ENCODE measurements at regions not wholly inside any gene's neighbourhood (a gene's known extent, or its start where the extent isn't known, plus 50 kb on each side); places are given as distances from the start of the nearest gene placed in this dataset.
"Not testable (repeated sequence)": the region's sequence is repeated elsewhere in the genome, so short reads cannot be mapped to it uniquely, and the experiment has no call there.

DNA sequence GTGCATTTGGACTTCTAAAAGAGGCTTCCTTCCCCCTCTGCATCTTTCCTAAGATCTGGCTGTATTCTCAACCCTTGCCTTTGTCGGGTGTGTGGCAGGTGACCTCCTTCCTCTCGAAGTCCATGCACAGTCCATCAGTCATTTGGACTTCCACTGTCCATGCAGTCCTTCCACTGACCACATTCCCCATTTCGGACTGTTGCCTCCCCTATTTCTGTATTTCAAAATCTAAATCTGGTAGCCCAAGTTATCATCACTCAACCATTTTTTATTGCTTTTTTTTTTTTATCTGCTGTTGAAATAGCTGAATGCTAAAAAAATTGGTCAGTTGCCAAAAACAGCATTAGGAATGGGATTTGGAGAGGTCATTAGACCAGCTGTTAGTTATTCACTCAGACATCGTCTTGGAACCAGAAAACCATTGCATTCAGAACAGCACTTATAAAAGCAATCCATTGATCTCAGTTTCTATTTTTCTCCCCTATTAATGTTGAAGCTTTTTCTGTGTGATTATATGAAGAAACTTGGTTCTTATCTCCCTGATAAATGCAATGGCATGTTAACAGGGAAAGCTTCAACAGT is 575.6 kb downstream of the KIF20B start:
- WGBS (ENCODE audit: insufficient coverage): 78% methylated on average over 3 of the region's 4 CpGs
- Histone ChIP-seq H3K4me1 (ENCODE audit: control insufficient read depth, insufficient read depth, low read length) (no peaks in the 10 kb centered on the region), H3K27ac (ENCODE audit: low read length) (no peak overlapping the region), H3K9me3 (replicated peaks; ENCODE audit: control insufficient read depth, low read depth, low read length) (no peaks in the 10 kb centered on the region), H3K4me3 (ENCODE audit: low read length) (no peak overlapping the region), H3K36me3 (ENCODE audit: control insufficient read depth, insufficient read depth, low read length) (no peaks in the 10 kb centered on the region), H3K27me3 (ENCODE audit: control insufficient read depth, insufficient read depth, low read length) (no peaks in the 10 kb centered on the region)
- DNase-seq: peak; percentile 69

DNA sequence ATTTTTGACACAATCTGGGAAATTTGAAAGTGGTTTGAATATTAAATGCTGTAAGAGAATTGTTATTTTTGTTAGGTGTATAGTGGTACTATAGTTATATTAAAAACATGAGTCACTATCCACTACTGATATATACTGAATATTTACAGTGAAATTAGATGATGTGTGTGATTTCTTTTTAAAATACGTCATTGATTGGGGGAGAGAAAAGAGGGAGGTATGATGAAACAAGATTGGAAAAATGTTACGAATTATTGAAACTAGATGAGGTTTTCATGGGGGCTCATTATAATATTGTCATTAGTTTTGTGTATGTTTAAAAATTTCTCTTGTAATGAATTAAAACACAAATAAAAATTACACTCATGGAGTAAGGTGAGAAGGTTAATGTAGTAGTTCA is 571.4 kb downstream of the HTR7 start:
- Histone ChIP-seq H3K36me3 (ENCODE audit: control insufficient read depth, insufficient read depth, low read length) (no peaks in the 10 kb centered on the region), H3K27me3 (ENCODE audit: control insufficient read depth, insufficient read depth, low read length) (no peaks in the 10 kb centered on the region), H3K9me3 (replicated peaks; ENCODE audit: control insufficient read depth, low read depth, low read length) (no peaks in the 10 kb centered on the region), H3K27ac (ENCODE audit: low read length) (no peak overlapping the region), H3K4me1 (ENCODE audit: control insufficient read depth, insufficient read depth, low read length) (peaks cover 7% of the 10 kb centered on the region), H3K4me3 (ENCODE audit: low read length) (no peak overlapping the region)
- no peak for DNase-seq
- WGBS (ENCODE audit: insufficient coverage): no CpG with 5 or more reads among the region's 2 CpGs

DNA sequence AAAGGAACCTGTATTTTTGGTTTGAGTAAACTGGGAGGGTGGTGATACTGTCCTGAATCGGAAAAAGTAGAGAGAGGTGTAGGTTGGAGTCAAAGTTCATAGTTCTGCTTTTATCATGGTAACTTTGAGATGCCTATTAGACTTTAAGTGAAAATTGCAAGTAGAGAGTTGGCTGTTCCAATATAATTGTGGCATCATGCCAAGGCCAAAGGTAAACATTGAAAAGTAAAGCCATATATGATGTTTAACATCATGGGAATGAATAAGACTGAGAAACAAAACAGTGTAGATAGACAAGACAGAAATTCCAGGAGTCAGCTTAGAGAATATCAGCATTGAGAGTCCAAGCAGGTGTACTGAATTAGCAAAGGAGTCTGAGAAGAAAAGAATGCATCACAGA is 570.9 kb downstream of the HTR7 start:
- Histone ChIP-seq H3K27ac (ENCODE audit: low read length) (no peak overlapping the region), H3K4me3 (ENCODE audit: low read length) (no peak overlapping the region), H3K4me1 (ENCODE audit: control insufficient read depth, insufficient read depth, low read length) (peaks cover 7% of the 10 kb centered on the region), H3K9me3 (replicated peaks; ENCODE audit: control insufficient read depth, low read depth, low read length) (no peaks in the 10 kb centered on the region), H3K36me3 (ENCODE audit: control insufficient read depth, insufficient read depth, low read length) (no peaks in the 10 kb centered on the region), H3K27me3 (ENCODE audit: control insufficient read depth, insufficient read depth, low read length) (no peaks in the 10 kb centered on the region)
- 86% methylated on average over 1 of the region's 1 CpG for WGBS (ENCODE audit: insufficient coverage)
- DNase-seq: no peak

DNA sequence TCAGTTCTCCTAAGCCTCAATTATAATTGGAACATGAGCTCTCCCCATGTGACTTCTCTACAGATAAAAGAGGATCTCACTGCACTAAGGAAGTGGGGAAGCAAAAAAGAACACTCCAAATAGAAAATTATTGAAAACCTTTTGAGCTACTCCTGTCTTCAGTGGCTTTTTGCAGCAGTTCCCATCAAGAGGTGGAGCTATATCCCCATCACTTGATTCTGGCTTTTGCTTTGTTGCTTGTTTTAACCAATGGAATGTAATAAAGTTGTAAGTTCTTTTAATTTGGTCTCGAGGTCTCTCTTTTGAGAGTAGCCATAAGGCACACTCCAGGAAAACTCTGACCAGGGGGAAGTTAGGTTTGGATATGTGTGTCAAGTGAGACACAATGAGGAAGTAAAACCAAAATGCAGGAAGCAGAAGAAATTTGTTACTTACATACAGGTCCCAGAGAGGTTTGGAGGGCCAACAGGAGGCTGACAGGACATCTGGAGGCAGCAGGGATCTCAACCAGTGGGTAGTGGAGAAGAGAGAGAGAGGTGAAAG is 569.4 kb downstream of the HTR7 start:
- Histone ChIP-seq H3K4me1 (ENCODE audit: control insufficient read depth, insufficient read depth, low read length) (peaks cover 7% of the 10 kb centered on the region), H3K9me3 (replicated peaks; ENCODE audit: control insufficient read depth, low read depth, low read length) (no peaks in the 10 kb centered on the region), H3K36me3 (ENCODE audit: control insufficient read depth, insufficient read depth, low read length) (no peaks in the 10 kb centered on the region), H3K27me3 (ENCODE audit: control insufficient read depth, insufficient read depth, low read length) (no peaks in the 10 kb centered on the region), H3K4me3 (ENCODE audit: low read length) (no peak overlapping the region), H3K27ac (ENCODE audit: low read length) (peak overlapping the region; percentile 57)
- DNase-seq: peak; percentile 82
- WGBS (ENCODE audit: insufficient coverage): 40% methylated on average over 1 of the region's 1 CpG

DNA sequence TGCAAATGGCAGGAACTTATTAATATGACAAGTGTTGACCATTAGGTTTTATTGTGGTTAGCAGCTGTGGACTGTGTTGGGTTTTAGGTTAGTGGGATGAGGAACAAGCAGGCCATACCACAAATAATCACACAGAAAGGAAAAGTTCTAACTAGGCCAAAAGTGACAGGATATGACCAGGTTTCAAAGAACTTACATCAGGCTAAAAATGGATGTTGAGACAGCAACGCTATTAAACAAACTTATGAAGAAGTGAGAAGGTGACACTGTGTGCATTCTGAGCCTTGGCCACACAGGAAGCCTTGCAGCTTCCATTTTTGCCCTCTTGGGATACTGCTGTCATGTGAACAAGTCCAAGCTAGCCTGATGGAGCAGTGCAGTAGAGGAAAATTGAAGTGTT is 568.8 kb downstream of the HTR7 start:
- 56% methylated on average over 1 of the region's 1 CpG for WGBS (ENCODE audit: insufficient coverage)
- DNase-seq: peak; percentile 72
- Histone ChIP-seq H3K4me3 (ENCODE audit: low read length) (no peak overlapping the region), H3K36me3 (ENCODE audit: control insufficient read depth, insufficient read depth, low read length) (no peaks in the 10 kb centered on the region), H3K27me3 (ENCODE audit: control insufficient read depth, insufficient read depth, low read length) (no peaks in the 10 kb centered on the region), H3K27ac (ENCODE audit: low read length) (peak overlapping the region; percentile 57), H3K9me3 (replicated peaks; ENCODE audit: control insufficient read depth, low read depth, low read length) (no peaks in the 10 kb centered on the region), H3K4me1 (ENCODE audit: control insufficient read depth, insufficient read depth, low read length) (peaks cover 7% of the 10 kb centered on the region)

DNA sequence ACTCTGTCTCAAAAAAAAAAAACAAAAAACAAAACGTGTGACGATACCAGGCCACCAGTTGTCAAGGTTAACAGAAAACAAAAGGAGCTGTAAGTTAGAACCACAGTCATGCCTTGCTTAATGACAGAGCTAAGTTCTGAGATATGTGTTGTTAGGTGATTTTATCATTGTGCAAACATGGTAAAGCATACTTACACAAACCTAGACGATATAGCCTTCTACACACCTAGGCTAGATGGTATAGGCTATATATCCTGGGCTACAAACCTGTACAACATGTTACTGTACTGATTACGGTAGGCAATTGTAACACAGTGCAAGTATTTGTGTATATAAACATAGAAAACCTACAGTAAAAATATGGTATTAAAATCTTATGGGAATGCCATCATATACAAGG is 564.2 kb downstream of the HTR7 start:
- 100% methylated on average over 2 of the region's 4 CpGs for WGBS (ENCODE audit: insufficient coverage)
- DNase-seq: no peak
- Histone ChIP-seq H3K4me1 (ENCODE audit: control insufficient read depth, insufficient read depth, low read length) (peaks cover 7% of the 10 kb centered on the region), H3K4me3 (ENCODE audit: low read length) (no peak overlapping the region), H3K36me3 (ENCODE audit: control insufficient read depth, insufficient read depth, low read length) (no peaks in the 10 kb centered on the region), H3K9me3 (replicated peaks; ENCODE audit: control insufficient read depth, low read depth, low read length) (no peaks in the 10 kb centered on the region), H3K27me3 (ENCODE audit: control insufficient read depth, insufficient read depth, low read length) (no peaks in the 10 kb centered on the region), H3K27ac (ENCODE audit: low read length) (no peak overlapping the region)

DNA sequence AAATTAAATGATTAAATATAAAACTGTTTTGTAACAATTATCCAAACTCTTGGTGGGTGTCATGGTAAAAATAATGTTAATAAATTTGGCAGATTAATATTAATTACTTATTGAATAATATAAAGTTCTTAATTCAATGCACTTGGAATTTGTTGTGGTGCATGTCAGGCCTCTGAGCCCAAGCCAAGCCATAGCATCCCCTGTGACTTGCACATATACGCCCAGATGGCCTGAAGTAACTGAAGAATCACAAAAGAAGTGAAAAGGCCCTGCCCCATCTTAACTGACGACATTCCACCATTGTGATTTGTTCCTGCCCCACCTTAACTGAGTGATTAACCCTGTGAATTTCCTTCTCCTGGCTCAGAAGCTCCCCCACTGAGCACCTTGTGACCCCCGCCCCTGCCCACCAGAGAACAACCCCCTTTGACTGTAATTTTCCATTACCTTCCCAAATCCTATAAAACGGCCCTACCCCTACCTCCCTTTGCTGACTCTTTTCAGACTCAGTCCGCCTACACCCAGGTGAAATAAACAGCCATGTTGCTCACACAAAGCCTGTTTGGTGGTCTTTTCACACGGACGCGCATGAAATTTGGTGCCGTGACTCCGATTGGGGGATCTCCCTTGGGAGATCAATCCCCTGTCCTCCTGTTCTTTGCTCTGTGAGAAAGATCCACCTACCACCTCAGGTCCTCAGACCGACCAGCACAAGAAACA is 562.9 kb downstream of the HTR7 start:
- H3K9me3 ChIP-seq (replicated peaks; ENCODE audit: control insufficient read depth, low read depth, low read length); H3K36me3 ChIP-seq (ENCODE audit: control insufficient read depth, insufficient read depth, low read length); H3K27me3 ChIP-seq (ENCODE audit: control insufficient read depth, insufficient read depth, low read length); H3K4me1 ChIP-seq (ENCODE audit: control insufficient read depth, insufficient read depth, low read length); DNase-seq; H3K27ac ChIP-seq (ENCODE audit: low read length); H3K4me3 ChIP-seq (ENCODE audit: low read length): not testable (repeated sequence)
- 74% methylated on average over 7 of the region's 11 CpGs for WGBS (ENCODE audit: insufficient coverage)

DNA sequence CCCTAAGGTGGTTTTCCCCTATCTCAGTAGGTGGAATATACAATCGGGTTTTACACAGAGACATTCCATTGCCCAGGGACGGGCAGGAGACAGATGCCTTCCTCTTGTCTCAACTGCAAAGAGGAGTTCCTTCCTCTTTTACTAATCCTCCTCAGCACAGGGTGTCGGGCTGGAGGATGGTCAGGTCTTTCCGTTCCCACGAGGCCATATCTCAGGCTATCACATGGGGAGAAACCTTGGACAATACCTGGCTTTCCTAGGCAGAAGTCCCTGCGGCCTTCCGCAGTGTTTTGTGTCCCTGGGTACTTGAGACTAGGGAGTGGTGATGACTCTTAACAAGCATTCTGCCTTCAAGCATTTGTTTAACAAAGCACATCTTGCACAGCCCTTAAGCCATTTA is 555.8 kb downstream of the HTR7 start:
- no CpG with 5 or more reads among the region's 7 CpGs for WGBS (ENCODE audit: insufficient coverage)
- not testable (repeated sequence) for H3K36me3 ChIP-seq (ENCODE audit: control insufficient read depth, insufficient read depth, low read length); DNase-seq; H3K4me3 ChIP-seq (ENCODE audit: low read length); H3K4me1 ChIP-seq (ENCODE audit: control insufficient read depth, insufficient read depth, low read length); H3K27ac ChIP-seq (ENCODE audit: low read length); H3K9me3 ChIP-seq (replicated peaks; ENCODE audit: control insufficient read depth, low read depth, low read length); H3K27me3 ChIP-seq (ENCODE audit: control insufficient read depth, insufficient read depth, low read length)

DNA sequence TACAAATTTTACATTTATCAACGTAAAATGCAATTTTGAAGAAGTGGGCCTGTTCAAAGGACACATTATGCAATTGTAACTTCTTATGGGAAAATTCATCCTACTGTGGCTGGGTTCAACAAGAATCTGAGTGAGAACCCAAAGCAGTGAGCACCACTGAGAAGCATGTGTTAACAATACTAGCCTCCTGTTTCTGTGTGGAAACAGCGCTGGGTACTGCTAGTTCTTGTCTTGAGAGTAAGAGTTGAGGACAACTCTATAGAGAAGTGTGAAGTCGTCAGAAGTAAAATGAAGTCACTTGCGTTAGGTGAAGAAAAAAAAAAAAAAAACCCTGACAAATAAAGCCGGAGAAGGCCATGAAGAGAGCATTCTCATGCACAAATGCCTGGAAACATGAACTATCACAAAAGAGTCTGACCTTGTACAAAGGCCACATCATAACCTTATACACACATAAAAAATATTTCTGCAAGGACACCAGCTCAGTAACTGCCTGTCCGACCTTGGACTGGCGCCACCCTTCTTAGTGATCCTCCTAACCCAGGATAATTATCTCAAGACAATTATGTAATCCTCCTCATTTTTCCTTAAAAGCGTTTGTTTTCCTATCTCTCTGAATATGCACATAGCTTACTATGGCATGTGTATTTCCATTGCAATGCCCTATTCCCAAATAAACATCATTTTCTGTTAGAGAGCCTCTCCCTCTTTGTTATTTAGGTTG is 554.9 kb downstream of the HTR7 start:
- Histone ChIP-seq H3K27ac (ENCODE audit: low read length) (no peak overlapping the region), H3K27me3 (ENCODE audit: control insufficient read depth, insufficient read depth, low read length) (no peaks in the 10 kb centered on the region), H3K36me3 (ENCODE audit: control insufficient read depth, insufficient read depth, low read length) (no peaks in the 10 kb centered on the region), H3K4me1 (ENCODE audit: control insufficient read depth, insufficient read depth, low read length) (no peaks in the 10 kb centered on the region), H3K9me3 (replicated peaks; ENCODE audit: control insufficient read depth, low read depth, low read length) (no peaks in the 10 kb centered on the region), H3K4me3 (ENCODE audit: low read length) (no peak overlapping the region)
- DNase-seq: no peak
- 85% methylated on average over 3 of the region's 8 CpGs for WGBS (ENCODE audit: insufficient coverage)

DNA sequence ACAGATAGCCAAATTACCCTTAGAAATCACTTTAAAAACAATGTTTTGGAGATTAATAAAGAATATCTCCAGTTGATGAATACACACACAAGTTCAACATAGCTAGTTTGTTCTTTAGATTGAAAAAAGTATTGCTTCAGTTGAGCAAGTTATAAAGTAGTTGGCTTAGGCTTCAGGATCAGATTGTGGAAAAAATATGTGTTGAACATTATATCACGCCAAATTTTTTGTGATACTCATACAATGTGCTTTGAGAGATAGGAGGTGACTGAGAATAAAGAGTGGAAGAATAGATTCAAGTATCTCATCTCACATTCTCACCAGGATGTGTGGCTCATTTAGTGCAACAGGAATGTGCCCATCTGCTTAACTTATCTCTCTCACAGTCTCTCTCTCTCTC is 553.3 kb downstream of the HTR7 start:
- Histone ChIP-seq H3K27me3 (ENCODE audit: control insufficient read depth, insufficient read depth, low read length) (no peaks in the 10 kb centered on the region), H3K27ac (ENCODE audit: low read length) (no peak overlapping the region), H3K4me1 (ENCODE audit: control insufficient read depth, insufficient read depth, low read length) (no peaks in the 10 kb centered on the region), H3K4me3 (ENCODE audit: low read length) (no peak overlapping the region), H3K9me3 (replicated peaks; ENCODE audit: control insufficient read depth, low read depth, low read length) (peaks cover 2% of the 10 kb centered on the region), H3K36me3 (ENCODE audit: control insufficient read depth, insufficient read depth, low read length) (no peaks in the 10 kb centered on the region)
- no CpG with 5 or more reads among the region's 1 CpG for WGBS (ENCODE audit: insufficient coverage)
- peak; percentile 53 for DNase-seq

All from muscle of leg (tissue), 3 donors.